ENCODE measurements at regions not wholly inside any gene's neighbourhood (a gene's known extent, or its start where the extent isn't known, plus 50 kb on each side); places are given as distances from the start of the nearest gene placed in this dataset.
"Not testable (repeated sequence)": the region's sequence is repeated elsewhere in the genome, so short reads cannot be mapped to it uniquely, and the experiment has no call there.

DNA sequence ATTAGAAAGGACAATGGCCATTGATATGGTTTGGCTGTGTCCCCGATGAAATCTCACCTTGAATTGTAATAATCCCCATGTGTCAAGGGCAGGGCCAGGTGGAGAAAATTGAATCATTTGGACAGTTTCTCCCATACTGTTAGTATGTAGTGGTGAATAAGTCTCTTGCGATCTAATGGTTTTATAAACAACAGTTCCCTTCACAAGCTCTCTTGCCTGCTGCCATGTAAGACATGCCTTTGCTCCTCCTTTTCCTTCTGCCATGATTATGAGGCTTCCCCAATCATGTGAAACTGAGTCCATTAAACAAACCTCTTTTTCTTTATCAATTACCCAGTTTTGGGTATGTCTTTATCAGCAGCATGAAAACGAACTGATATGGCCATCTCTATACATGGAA lies 302.7 kb downstream of the SFMBT2 start:
- DNase-seq (ENCODE audit: low read depth, low spot score) = no peak

- no peak for DNase-seq (ENCODE audit: low read depth, low spot score)
Measured at GRCh38 chr10:7107285-7107684, 303.5 kb downstream of the SFMBT2 start.

DNA sequence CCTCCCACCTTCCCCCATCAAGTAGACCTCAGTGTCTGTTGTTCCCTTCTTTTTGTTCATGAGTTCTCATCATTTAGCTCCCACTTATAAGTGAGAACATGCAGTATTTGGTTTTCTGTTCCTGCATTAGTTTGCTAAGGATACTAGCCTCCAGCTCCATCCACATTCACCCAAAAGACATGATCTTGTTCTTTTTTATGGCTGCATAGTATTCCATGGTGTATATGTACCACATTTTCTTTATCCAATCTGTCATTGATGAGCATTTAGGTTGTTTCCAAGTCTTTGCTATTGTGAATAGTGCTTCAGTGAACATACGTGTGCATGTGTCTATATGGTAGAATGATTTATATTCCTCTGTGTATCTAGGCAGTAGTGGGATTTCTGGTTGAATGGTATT lies 306.5 kb downstream of the SFMBT2 start:
- DNase-seq (ENCODE audit: low read depth, low spot score) = not testable (repeated sequence)

DNA sequence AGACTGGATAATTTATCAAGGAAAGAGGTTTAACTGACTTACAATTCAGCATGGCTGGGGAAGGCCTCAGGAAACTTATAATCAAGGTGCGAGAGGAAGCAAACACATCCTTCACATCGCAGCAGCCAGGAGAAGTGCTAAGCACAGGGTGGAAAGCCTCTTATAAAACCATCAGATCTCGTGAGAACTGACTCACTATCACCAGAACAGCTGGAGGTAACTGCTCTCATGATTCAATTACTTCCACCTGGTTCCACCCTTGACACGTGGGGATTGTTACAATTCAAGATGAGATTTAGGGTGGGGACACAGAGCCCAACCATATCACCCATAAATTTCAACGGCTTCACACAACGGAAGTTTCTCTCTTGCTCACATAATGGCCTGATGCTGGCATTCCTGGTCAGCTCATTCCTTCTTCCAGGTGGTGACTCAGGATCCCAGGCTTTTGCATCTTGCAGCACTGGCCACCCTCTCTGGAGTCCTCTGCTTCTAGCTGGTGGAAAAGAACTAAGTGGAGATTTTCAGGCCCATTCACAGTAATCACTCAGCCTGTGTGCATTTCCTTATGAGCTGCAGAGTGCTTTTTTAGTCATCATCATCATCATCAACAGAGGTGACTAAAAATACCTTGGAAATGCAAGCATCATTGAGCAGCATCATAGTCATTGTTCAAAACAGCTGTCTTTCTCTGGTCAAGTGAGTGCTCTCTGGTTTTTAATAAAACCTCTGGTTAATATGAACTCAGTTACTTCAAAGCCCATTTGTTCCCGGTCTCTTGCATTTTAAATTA lies 308.1 kb downstream of the SFMBT2 start:
- no peak for DNase-seq (ENCODE audit: low read depth, low spot score)

GRCh38 chr10:7102084-7102483 lies 308.8 kb downstream of the SFMBT2 start:
- DNase-seq (ENCODE audit: low read depth, low spot score) = no peak

- no peak for DNase-seq (ENCODE audit: low read depth, low spot score)
Measured at GRCh38 chr10:7101451-7101850, 309.4 kb downstream of the SFMBT2 start.

DNA sequence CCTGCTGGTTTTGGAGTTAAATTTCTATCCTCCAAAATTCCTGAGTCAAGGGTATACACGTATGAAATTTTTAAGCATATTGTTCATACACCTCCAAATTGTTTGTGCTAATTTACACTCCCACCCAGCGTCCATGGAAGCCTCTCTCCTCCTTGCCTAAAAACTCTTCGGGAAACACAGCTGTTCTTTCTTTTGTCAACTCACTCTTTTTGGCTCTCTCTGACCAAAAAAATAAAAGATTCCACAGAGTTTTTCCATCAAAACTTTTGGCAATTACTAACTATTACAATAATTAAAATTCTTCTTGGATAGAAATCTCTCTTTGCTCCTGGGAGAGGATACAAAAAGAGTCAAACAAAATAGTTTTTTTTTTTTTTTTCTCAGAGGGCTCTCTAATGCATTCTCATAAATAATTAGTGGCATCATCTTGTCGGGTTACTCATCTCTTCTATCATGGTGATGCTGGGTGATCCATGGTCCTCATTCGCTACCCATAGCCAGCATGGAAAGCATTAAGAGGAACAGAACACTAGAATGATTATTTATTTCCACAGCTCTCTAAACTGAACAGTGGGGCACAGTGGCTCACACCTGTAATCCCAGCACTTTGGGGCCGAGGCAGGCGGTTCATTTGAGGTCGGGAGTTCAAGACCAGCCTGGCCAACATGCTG lies 310.7 kb downstream of the SFMBT2 start:
- no peak for DNase-seq (ENCODE audit: low read depth, low spot score)

DNA sequence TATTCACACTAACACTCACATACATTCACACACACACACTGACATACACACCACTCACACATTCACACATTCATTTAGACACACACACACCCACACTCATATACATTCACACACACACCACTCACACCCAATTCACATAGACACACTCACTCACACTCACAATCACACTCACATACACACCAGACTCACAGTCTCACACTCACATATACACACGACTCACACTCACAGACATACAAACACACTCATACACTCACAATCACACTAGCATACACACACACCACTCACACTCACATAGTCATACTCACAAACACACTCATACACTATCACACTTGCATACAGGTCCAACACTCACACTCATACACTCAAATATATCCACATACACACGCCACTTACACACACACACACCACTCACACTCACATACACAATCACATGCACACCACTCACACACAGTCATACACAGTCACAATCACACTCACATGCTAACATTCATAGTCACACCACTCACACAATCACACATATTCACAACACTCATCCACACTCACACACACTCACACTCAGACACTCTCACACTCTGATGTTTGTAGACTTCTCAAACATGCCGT lies 312.6 kb downstream of the SFMBT2 start:
- no peak for DNase-seq (ENCODE audit: low read depth, low spot score)

GRCh38 chr10:7094781-7095180 lies 316.1 kb downstream of the SFMBT2 start:
- no peak for DNase-seq (ENCODE audit: low read depth, low spot score)

- DNase-seq (ENCODE audit: low read depth, low spot score) = no peak
Measured at GRCh38 chr10:7093368-7093767, 317.5 kb downstream of the SFMBT2 start.

DNA sequence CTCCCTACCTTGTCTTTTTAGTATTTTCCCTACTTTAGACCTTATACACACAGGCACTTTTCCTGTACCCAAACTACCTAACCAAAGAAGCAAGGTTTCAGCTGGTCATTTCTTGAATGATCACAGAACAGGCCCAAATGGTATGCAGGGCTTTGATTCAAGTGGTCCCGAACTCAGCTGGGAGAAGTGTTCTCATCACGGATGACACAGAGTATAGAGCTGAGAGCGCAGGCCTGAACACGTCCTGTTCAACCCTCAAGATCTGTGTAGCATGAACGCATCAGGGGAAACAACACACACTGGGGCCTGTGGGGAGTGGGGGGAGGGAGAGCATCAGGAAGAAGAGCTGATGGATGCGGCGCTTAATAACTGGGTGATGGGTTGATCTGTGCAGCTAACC lies 318.2 kb downstream of the SFMBT2 start:
- no peak for DNase-seq (ENCODE audit: low read depth, low spot score)

DNA sequence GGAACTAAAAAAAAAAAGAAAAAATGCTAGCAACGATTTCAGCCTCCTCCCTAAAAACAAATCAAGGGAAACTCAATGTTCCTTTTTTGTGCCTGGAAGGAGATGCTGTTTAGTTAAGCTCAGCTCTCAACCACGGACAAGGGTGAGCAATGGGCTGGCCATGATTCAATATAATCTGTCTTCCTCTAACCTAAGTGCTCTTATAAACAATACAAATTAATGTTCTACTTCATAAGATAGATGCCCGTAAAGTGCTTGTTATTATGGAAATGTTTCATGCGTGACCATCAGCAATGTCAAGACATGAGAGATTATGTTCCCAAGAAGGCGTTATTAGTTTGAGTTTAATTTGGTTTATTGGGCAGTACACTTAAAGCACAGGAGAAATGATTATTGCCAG lies 320.3 kb downstream of the SFMBT2 start:
- DNase-seq (ENCODE audit: low read depth, low spot score) = no peak

DNA sequence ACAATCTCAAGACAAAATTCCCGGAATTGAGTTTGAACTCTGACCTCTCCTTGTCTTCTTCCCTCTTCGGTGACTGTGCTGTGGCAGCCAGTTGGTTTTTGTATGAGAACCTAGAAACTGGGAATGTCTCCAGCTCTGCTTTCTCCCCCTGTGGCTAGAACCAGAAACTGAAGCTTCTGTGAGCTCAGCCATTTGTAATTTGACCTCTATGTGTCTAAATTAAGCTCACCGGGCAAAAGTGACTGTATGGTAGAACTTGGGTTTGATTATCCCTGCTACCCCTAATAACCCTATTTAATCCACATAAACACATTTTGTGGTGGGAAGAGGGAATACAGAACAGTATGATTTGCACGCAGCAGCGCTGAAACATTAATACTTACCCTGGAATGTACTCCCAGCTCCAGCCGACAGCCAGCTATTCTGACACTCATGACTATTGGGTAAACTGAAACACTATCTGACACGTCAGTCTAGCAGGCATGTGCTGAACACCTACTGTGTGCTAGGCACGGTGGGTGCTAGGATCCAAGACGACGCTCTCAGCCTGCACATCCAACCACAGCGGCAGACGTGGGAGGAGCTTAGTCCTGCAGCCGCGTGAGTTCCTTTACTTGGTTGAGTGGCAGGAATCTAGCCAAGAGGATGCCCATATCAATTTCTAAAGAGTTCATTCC lies 324.8 kb downstream of the SFMBT2 start:
- DNase-seq (ENCODE audit: low read depth, low spot score) = no peak

DNA sequence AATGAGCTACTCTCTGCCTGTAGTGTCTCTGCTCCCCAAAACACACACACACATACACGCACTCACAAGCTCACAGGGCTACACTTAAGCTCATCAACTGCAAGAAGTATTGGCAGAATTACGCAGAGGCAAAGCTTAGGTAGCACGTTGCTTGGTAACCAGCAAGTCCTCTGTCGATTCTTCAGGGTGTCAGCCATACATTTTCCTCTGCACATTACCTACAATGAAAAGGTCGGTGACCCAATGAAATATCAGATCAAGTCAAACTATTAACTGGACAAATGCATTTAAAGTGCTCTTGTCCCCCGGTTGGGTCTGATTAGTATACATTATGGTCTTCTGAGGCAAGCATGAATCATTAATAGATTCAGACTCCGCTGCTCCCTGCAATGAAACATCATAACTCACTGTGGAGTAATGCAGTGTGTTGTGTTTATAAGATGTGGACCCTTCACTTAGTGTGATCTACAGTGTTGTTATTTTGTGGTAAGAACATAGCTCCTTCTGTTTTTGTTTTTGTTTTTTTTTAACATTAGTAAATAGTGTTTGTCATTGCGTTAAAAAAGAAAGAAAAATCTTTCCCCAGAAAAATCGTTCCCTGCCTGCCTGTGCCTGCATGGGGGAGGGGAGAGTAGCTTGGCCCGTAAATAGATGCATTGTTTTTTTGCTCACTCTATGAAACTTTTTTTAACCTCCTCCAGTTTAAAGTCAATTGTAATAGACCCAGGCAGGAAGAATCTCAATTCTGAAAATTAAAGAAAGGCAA lies 325.5 kb downstream of the SFMBT2 start:
- no peak for DNase-seq (ENCODE audit: low read depth, low spot score)

GRCh38 chr10:7084280-7085005 lies 326.4 kb downstream of the SFMBT2 start:
- DNase-seq (ENCODE audit: low read depth, low spot score) = no peak

GRCh38 chr10:7082967-7083366 lies 327.9 kb downstream of the SFMBT2 start:
- no peak for DNase-seq (ENCODE audit: low read depth, low spot score)

GRCh38 chr10:7077880-7078279 lies 333.0 kb downstream of the SFMBT2 start:
- DNase-seq (ENCODE audit: low read depth, low spot score) = no peak

DNA sequence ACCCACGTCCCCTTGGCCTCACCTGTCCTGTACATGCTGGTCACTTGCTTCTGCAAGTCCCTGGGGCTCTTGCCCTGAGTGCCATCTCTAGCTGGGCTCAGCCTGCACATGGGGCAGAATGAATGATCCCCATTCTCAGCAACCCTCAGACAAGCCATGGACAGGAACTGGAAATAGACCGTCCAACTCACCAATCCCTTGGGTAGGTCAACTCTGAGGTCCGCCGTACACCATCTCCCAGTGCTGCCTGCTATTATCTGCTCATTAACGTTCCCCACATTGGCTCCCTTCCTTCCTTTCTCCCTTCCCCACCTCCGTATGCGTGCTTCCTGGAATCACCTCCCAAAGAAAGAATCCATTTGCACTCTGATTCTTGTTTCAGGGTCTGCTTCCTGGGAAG lies 335.0 kb downstream of the SFMBT2 start:
- DNase-seq (ENCODE audit: low read depth, low spot score) = no peak

DNA sequence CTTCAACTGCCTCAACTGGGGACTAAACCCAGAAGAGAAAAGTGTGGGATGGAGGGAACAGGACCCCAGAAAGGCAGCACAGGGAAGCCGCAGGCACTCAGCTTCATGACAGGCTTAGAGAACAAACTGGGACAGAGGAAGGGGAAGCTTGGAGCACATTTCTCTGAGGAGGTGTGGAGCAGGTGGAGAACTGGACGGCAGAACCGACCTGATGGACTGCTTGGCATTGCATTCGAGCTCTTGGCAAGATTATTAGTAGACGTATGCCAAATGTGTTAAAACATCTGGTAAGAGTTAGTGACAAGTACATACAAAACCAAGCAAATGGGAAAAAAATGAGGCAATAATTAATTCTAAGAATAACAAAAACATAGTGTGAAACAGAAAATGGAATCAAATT lies 335.7 kb downstream of the SFMBT2 start:
- DNase-seq (ENCODE audit: low read depth, low spot score) = no peak

GRCh38 chr10:7071421-7071820 lies 339.4 kb downstream of the SFMBT2 start:
- no peak for DNase-seq (ENCODE audit: low read depth, low spot score)

- no peak for DNase-seq (ENCODE audit: low read depth, low spot score)
Measured at GRCh38 chr10:7070950-7071349, 339.9 kb downstream of the SFMBT2 start.
